Right lobe of liver (tissue), 6 donors: ENCODE measurements at regions not wholly inside any gene's neighbourhood (a gene's known extent, or its start where the extent isn't known, plus 50 kb on each side); places are given as distances from the start of the nearest gene placed in this dataset.

Source experiments
- ATAC-seq, 4 donors: fragments of 200-7000 bp; cut with Tn5 transposase; one replicate each; pipeline ENCODE4 v1.9.1; 2020; ENCODE audit warnings: mild to moderate bottlenecking in 4 of 4, moderate library complexity in 4 of 4
- DNase-seq, 3 donors: peaks; one replicate each; pipeline ENCODE4 v3.0.0-alpha.2; 2020
- H3K27ac ChIP-seq, 3 donors: fragments of 200-600 bp; one replicate each; pipeline ENCODE4 v1.8.0; 2022
- H3K27me3 ChIP-seq, 2 donors: fragments of 200-600 bp; one replicate each; pipeline ENCODE4 v1.8.0; 2022
- H3K36me3 ChIP-seq, 4 donors: fragments of 200-600 bp; sonication (generic) in 1 of 4; one replicate each; pipeline versions ENCODE4 v1.5.1 to v1.8.0; 2017 to 2022; ENCODE audit warnings: control low read depth in 1 of 4
- H3K4me1 ChIP-seq, 4 donors: fragments of 200-600 bp; sonication (generic) in 1 of 4; one replicate each; pipeline versions ENCODE4 v1.5.1 to v1.8.0; 2017 to 2022; ENCODE audit warnings: control low read depth in 1 of 4
- H3K4me3 ChIP-seq, 3 donors: fragments of 200-600 bp; one replicate each; pipeline ENCODE4 v1.8.0; 2022
- H3K9me3 ChIP-seq, 4 donors: fragments of 200-600 bp; sonication (generic) in 1 of 4; one replicate each; pipeline versions ENCODE4 v1.5.1 to v1.8.0; 2017 to 2022; ENCODE audit warnings: control low read depth in 1 of 4
- CTCF ChIP-seq, 4 donors: fragments of 200-600 bp in 3 of 4; fragments of 450-650 bp in 1 of 4; IDR thresholded peaks; one replicate each; pipeline versions ENCODE4 v1.5.1 to v1.8.0; 2016 to 2022; ENCODE audit warnings: antibody characterized with exemption in 4 of 4, mild to moderate bottlenecking in 2 of 4
- POLR2A ChIP-seq: fragments of 450-650 bp; IDR thresholded peaks from one replicate; pipeline ENCODE4 v1.6.1; 2017; ENCODE audit warnings: antibody characterized with exemption, mild to moderate bottlenecking
- WGBS: methylation state at CpG from one replicate; pipeline ENCODE4 v1.1.6; 2018; ENCODE audit warnings: low coverage, low lambda C conversion rate; ENCODE audit not compliant: insufficient coverage; ENCODE audit errors: missing lambda C conversion rate; 5-methylcytosine and 5-hydroxymethylcytosine counted together
- intact Hi-C, 2 donors: fragments of 100-400 bp; cut with DNase I; formaldehyde crosslinking; loops; one replicate each; pipeline versions ENCODE4 v1.11.2 to v1.14.1; 2022
- donor health status: DM: no; HTN: yes; CAD: no.
- donor health status: DM: no; HTN: no; CAD: no.
- donor health status: DM: no; HTN: no; CAD: no.
- donor health status: DM: no; HTN: yes; CAD: no.
- donor health status: DM: no; HTN: yes; CAD: no.

GRCh38 chr2:239903210-239903609 lies 121.9 kb downstream of the NDUFA10 start:
- ATAC-seq (no peak), DNase-seq (no peak)
- TF ChIP-seq CTCF (IDR thresholded peaks at IDR 0.05) = no peak
- TF ChIP-seq POLR2A = no peak
- WGBS = 86% methylated on average over 3 of the region's 8 CpGs
- Histone ChIP-seq H3K9me3 (no peaks in the 10 kb centered on the region), H3K4me1 (no peaks in the 10 kb centered on the region), H3K36me3 (no peaks in the 10 kb centered on the region), H3K27me3 (no peaks in the 10 kb centered on the region), H3K27ac (no peak overlapping the region), H3K4me3 (no peak overlapping the region)
- intact Hi-C loops = no loop called here

- Histone ChIP-seq H3K36me3 (no peaks in the 10 kb centered on the region), H3K27ac (no peak overlapping the region), H3K4me1 (no peaks in the 10 kb centered on the region), H3K4me3 (no peak overlapping the region), H3K27me3 (no peaks in the 10 kb centered on the region), H3K9me3 (no peaks in the 10 kb centered on the region)
- 66% methylated on average over 6 of the region's 11 CpGs for WGBS
- TF ChIP-seq POLR2A = no peak
- TF ChIP-seq CTCF (IDR thresholded peaks at IDR 0.05) = no peak
- ATAC-seq (no peak), DNase-seq (peak in 1 of 3 donors; percentile 29)
- intact Hi-C loops = no loop called here
These were observed 122.4 kb downstream of the NDUFA10 start for GRCh38 chr2:239902749-239903201.

GRCh38 chr2:239898292-239898925 lies 126.7 kb downstream of the NDUFA10 start:
- Histone ChIP-seq H3K4me1 (no peaks in the 10 kb centered on the region), H3K36me3 (no peaks in the 10 kb centered on the region), H3K9me3 (no peaks in the 10 kb centered on the region), H3K27me3 (no peaks in the 10 kb centered on the region), H3K4me3 (no peak overlapping the region), H3K27ac (no peak overlapping the region)
- 63% methylated on average over 6 of the region's 13 CpGs for WGBS
- ATAC-seq (no peak), DNase-seq (peak in 1 of 3 donors; percentile 27)
- no peak for TF ChIP-seq CTCF (IDR thresholded peaks at IDR 0.05)
- no peak for TF ChIP-seq POLR2A
- intact Hi-C loops = no loop called here

- H3K27me3 ChIP-seq = no peaks in the 10 kb centered on the region
- intact Hi-C loops = no loop called here
- 82% methylated on average over 6 of the region's 9 CpGs for WGBS
- DNase-seq (peak in 1 of 3 donors; percentile 35), ATAC-seq (no peak)
- no peak overlapping the region for H3K4me3 ChIP-seq
- H3K36me3 ChIP-seq = no peaks in the 10 kb centered on the region
- no peaks in the 10 kb centered on the region for H3K4me1 ChIP-seq
- H3K27ac ChIP-seq = no peak overlapping the region
- H3K9me3 ChIP-seq = no peaks in the 10 kb centered on the region
- TF ChIP-seq CTCF (IDR thresholded peaks at IDR 0.05) (no peak), POLR2A (no peak)
These were observed 127.4 kb downstream of the NDUFA10 start for GRCh38 chr2:239897596-239898235.
